HepG2 (cell line): ENCODE measurements at regions not wholly inside any gene's neighbourhood (a gene's known extent, or its start where the extent isn't known, plus 50 kb on each side); places are given as distances from the start of the nearest gene placed in this dataset.

Source experiments
- ATAC-seq: fragments of 200-7000 bp; cut with Tn5 transposase; 3 replicates; pipeline ENCODE4 v1.9.1; 2020; ENCODE audit warnings: mild to moderate bottlenecking, moderate library complexity
- BruUV-seq: library from RNA; stranded (reverse); fragments of 400-500 nt; replicated peaks from 2 replicates; lab custom pipeline; 2021; lab: Mats Ljungman, UMichigan
- CTCF ChIA-PET: fragments of 300-600 bp; formaldehyde crosslinking; extraction: SDS; loops from one replicate; lab custom pipeline; 2021; ENCODE audit warnings: low total read pairs, inconsistent platforms, low intra/inter-chr PET ratio; lab: Yijun Ruan, JAX
- POLR2A ChIA-PET: fragments of 350-600 bp; sonication (Branson Sonifier 250); formaldehyde crosslinking; loops from one replicate; lab custom pipeline; 2020; ENCODE audit warnings: antibody characterized with exemption, inconsistent platforms; lab: Yijun Ruan, JAX
- DNase-seq: peaks from one replicate; pipeline ENCODE4 v3.0.0-alpha.2; 2015; ENCODE audit warnings: low spot score
- FAIRE-seq: peaks from 3 replicates; lab custom pipeline; 2011; peaks lifted over from hg19 to GRCh38; lab: Jason Lieb, UNC
- H2AFZ ChIP-seq: one replicate; pipeline ENCODE4 v1.6.1; 2011; ENCODE audit warnings: low read length, inconsistent platforms
- H3K27ac ChIP-seq: fragments of 300-600 bp; 3 replicates; pipeline ENCODE4 v1.8.0; 2011; ENCODE audit warnings: mixed run types, mild to moderate bottlenecking, mixed read lengths, low read length, inconsistent platforms; ENCODE audit not compliant: insufficient read depth; ENCODE audit errors: extremely low read length
- H3K27me3 ChIP-seq, 2 experiments: fragments of 200-600 bp in 1 of 2; 2 replicates in 1 of 2; 3 replicates in 1 of 2; pipeline versions ENCODE4 v1.6.0 to v1.8.0; 2011; ENCODE audit warnings: low read length in 2 of 2, mild to moderate bottlenecking in 2 of 2, moderate library complexity in 2 of 2, inconsistent platforms in 1 of 2; ENCODE audit not compliant: insufficient read depth in 2 of 2, control insufficient read depth in 1 of 2
- H3K36me3 ChIP-seq, 2 experiments: fragments of 200-600 bp in 1 of 2; replicated peaks in 1 of 2; 2 replicates in 1 of 2; 3 replicates in 1 of 2; pipeline versions ENCODE4 v1.5.1 to v1.8.0; 2011; ENCODE audit warnings: low read length in 2 of 2, inconsistent platforms in 1 of 2; ENCODE audit not compliant: insufficient read depth in 2 of 2, control insufficient read depth in 1 of 2
- H3K4me1 ChIP-seq: 2 replicates; pipeline ENCODE4 v1.5.1; 2012; ENCODE audit warnings: low read length, inconsistent platforms; ENCODE audit not compliant: insufficient read depth
- H3K4me2 ChIP-seq: 2 replicates; pipeline ENCODE4 v1.6.0; 2011; ENCODE audit warnings: low read depth, low read length, inconsistent platforms
- H3K4me3 ChIP-seq, 3 experiments: fragments of 200-600 bp in 1 of 3; sonication (generic), shearing (Covaris generic) in 1 of 3; replicated peaks in 1 of 3; 2 replicates each; pipeline ENCODE4 v1.5.1; 2011 to 2016; ENCODE audit warnings: low read length in 3 of 3, inconsistent platforms in 2 of 3, low read depth in 2 of 3, mild to moderate bottlenecking in 2 of 3, control low read depth in 1 of 3, mixed read lengths in 1 of 3; ENCODE audit not compliant: insufficient read depth in 1 of 3
- H3K79me2 ChIP-seq: one replicate; pipeline ENCODE4 v1.6.1; 2011; ENCODE audit warnings: low read length, inconsistent platforms; ENCODE audit not compliant: insufficient read depth
- H3K9ac ChIP-seq: 2 replicates; pipeline ENCODE4 v1.6.0; 2011; ENCODE audit warnings: mild to moderate bottlenecking, low read depth, low read length, inconsistent platforms; ENCODE audit not compliant: insufficient read depth
- H3K9me3 ChIP-seq: 2 replicates; pipeline ENCODE4 v1.5.1; 2012; ENCODE audit warnings: mild to moderate bottlenecking, low read length
- H4K20me1 ChIP-seq: 2 replicates; pipeline ENCODE4 v1.6.0; 2011; ENCODE audit warnings: inconsistent platforms, mild to moderate bottlenecking, low read length, moderate library complexity; ENCODE audit not compliant: insufficient read depth
- ELF3 ChIP-seq: IDR thresholded peaks from 2 replicates; pipeline ENCODE4 v1.6.1; 2016; ENCODE audit warnings: missing genetic modification reagents, missing compliant biosample characterization
- FOXA3 ChIP-seq: IDR thresholded peaks from 2 replicates; pipeline ENCODE4 v1.6.1; 2016; ENCODE audit warnings: missing genetic modification reagents, missing compliant biosample characterization
- HCFC1 ChIP-seq: fragments of 150-350 bp; IDR thresholded peaks from 2 replicates; pipeline ENCODE4 v1.6.1; 2014; ENCODE audit warnings: low read depth, low read length
- KLF11 ChIP-seq: IDR thresholded peaks from 2 replicates; pipeline ENCODE4 v1.6.1; 2016; ENCODE audit warnings: missing compliant biosample characterization
- SOX5 ChIP-seq: IDR thresholded peaks from 2 replicates; pipeline ENCODE4 v1.6.1; 2016; ENCODE audit warnings: borderline replicate concordance
- SYNCRIP ChIP-seq: fragments of 200-400 bp; formaldehyde crosslinking; IDR thresholded peaks from 2 replicates; pipeline ENCODE4 v1.6.1; 2018; ENCODE audit warnings: mild to moderate bottlenecking, low read depth, low read length; ENCODE audit not compliant: insufficient read depth
- WIZ ChIP-seq: sonication (generic); formaldehyde crosslinking; IDR thresholded peaks from 2 replicates; pipeline ENCODE4 v1.5.1; 2020; ENCODE audit warnings: mild to moderate bottlenecking, missing genetic modification reagents
- ZBTB14 ChIP-seq: sonication (generic); formaldehyde crosslinking; IDR thresholded peaks from 2 replicates; pipeline ENCODE4 v1.4.0; 2020; ENCODE audit warnings: missing genetic modification reagents
- ZNF143 ChIP-seq: sonication (generic); formaldehyde crosslinking; IDR thresholded peaks from 2 replicates; pipeline ENCODE4 v1.4.0; 2020; ENCODE audit warnings: missing genetic modification reagents
- ZNF354B ChIP-seq: sonication (generic); formaldehyde crosslinking; IDR thresholded peaks from 2 replicates; pipeline ENCODE4 v1.8.0; 2022; ENCODE audit warnings: mild to moderate bottlenecking, missing genetic modification reagents
- WGBS: methylation state at CpG from one replicate; pipeline ENCODE4 v1.1.6; 2017; ENCODE audit warnings: low lambda C conversion rate; 5-methylcytosine and 5-hydroxymethylcytosine counted together
- in situ Hi-C: cut with HindIII; loops from 2 replicates; pipeline ENCODE4 v1.10.0; 2017; ENCODE audit warnings: low pct_unique_long_range_greater_than_20kb; ENCODE audit not compliant: extremely low pct_ligation_motif_present
- intact Hi-C: fragments of 100-400 bp; cut with micrococcal nuclease; formaldehyde crosslinking; loops from one replicate; pipeline ENCODE4 v1.10.0; 2022; ENCODE audit not compliant: unreplicated experiment
- TF ChIP-seq, protein P1 (sequence below), 2 experiments: sonication (generic) in 1 of 2; formaldehyde crosslinking in 1 of 2; IDR thresholded peaks; 2 replicates each; pipeline versions ENCODE4 v1.4.0 to v1.6.1; 2016 to 2020; ENCODE audit warnings: borderline replicate concordance in 1 of 2, low read depth in 1 of 2, mild to moderate bottlenecking in 1 of 2, missing genetic modification reagents in 1 of 2
- TF ChIP-seq, protein P2 (sequence below): sonication (generic); formaldehyde crosslinking; IDR thresholded peaks from 2 replicates; pipeline ENCODE4 v1.8.0; 2022; ENCODE audit warnings: low read depth, missing genetic modification reagents

GRCh38 chr5:130710596-130710995 is 454.5 kb downstream of the HINT1 start (continued):
- TF ChIP-seq, protein P1, sequence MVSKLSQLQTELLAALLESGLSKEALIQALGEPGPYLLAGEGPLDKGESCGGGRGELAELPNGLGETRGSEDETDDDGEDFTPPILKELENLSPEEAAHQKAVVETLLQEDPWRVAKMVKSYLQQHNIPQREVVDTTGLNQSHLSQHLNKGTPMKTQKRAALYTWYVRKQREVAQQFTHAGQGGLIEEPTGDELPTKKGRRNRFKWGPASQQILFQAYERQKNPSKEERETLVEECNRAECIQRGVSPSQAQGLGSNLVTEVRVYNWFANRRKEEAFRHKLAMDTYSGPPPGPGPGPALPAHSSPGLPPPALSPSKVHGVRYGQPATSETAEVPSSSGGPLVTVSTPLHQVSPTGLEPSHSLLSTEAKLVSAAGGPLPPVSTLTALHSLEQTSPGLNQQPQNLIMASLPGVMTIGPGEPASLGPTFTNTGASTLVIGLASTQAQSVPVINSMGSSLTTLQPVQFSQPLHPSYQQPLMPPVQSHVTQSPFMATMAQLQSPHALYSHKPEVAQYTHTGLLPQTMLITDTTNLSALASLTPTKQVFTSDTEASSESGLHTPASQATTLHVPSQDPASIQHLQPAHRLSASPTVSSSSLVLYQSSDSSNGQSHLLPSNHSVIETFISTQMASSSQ (IDR thresholded peaks at IDR 0.05; ENCODE audit: low read depth) = 0 out of 2 replicates have a peak, but pooled peaks have one; percentile 50
- TF ChIP-seq, protein P1 (CRISPR knock-in tag; IDR thresholded peaks at IDR 0.05; ENCODE audit: borderline replicate concordance) = no peak
- 0 out of 2 replicates have a peak, but pooled peaks have one; percentile 15 for TF ChIP-seq ELF3 (CRISPR knock-in tag)
- peak; percentile 43; the same call in 1 of the 2 replicates for TF ChIP-seq SOX5 (CRISPR knock-in tag)

DNA sequence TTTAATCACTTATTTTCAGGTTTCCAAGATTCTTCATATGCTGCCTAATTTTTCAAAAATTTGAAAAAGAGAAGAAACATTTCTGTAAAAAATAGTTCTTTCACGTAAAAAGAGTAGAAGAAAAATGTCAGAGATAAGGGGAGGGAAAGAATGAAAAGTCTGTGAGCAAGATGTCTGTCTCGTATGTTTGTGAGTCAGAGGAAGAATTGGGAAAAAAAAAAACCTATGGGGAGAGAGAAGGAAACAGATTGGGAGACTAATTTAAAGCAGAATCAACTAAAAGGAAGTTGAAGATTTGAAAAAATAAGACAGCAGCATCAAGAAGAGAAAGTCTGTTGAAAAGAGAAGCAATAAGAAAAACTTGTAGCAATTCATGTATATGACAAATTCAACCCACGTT is 456.3 kb downstream of the HINT1 start:
- Histone ChIP-seq H3K79me2 (no peaks in the 10 kb centered on the region), H3K9me3 (no peaks in the 10 kb centered on the region), H3K9ac (no peak overlapping the region), H3K27me3 (no peaks in the 10 kb centered on the region), H3K4me2 (no peak overlapping the region), H3K27ac (no peak overlapping the region), H3K4me1 (peaks cover 13% of the 10 kb centered on the region), H3K4me3 (no peak overlapping the region), H3K36me3 (no peaks in the 10 kb centered on the region), H2AFZ (no peak overlapping the region), H4K20me1 (no peaks in the 10 kb centered on the region)
- ATAC-seq (no peak), DNase-seq (no peak), FAIRE-seq (no peak)
- no TSS peak for BruUV-seq
- POLR2A ChIA-PET = no interaction called here
- TF ChIP-seq SYNCRIP (no peak), ZBTB14 (CRISPR knock-in tag) (no peak), HCFC1 (no peak), ZNF354B (CRISPR knock-in tag) (no peak), FOXA3 (CRISPR knock-in tag) (no peak), KLF11 (CRISPR knock-in tag) (no peak), ZNF143 (CRISPR knock-in tag) (no peak), WIZ (no peak)
- TF ChIP-seq, protein P2, sequence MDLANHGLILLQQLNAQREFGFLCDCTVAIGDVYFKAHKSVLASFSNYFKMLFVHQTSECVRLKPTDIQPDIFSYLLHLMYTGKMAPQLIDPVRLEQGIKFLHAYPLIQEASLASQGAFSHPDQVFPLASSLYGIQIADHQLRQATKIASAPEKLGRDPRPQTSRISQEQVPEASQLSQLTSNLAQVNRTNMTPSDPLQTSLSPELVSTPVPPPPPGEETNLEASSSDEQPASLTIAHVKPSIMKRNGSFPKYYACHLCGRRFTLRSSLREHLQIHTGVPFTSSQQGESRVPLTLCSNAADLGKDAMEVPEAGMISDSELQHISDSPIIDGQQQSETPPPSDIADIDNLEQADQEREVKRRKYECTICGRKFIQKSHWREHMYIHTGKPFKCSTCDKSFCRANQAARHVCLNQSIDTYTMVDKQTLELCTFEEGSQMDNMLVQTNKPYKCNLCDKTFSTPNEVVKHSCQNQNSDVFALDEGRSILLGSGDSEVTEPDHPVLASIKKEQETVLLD (CRISPR knock-in tag) = no peak
- in situ Hi-C loops = loop anchor here (25.0 kb wide), 1 partner anchor 596 kb away; no protein-coding TSS in a partner anchor
- WGBS = 5% methylated on average over 3 of the region's 3 CpGs
- CTCF ChIA-PET = no interaction called here
- intact Hi-C loops = no loop called here
